PC-9 (cell line): ENCODE measurements at regions not wholly inside any gene's neighbourhood (a gene's known extent, or its start where the extent isn't known, plus 50 kb on each side); places are given as distances from the start of the nearest gene placed in this dataset.

Source experiments
- BruUV-seq: library from RNA; stranded (reverse); fragments of 400-500 nt; replicated peaks from 2 replicates; lab custom pipeline; 2021; lab: Mats Ljungman, UMichigan
- CTCF ChIA-PET: fragments of 300-600 bp; sonication (Branson Sonifier 250); formaldehyde crosslinking; loops from one replicate; lab custom pipeline; 2022; ENCODE audit warnings: antibody characterized with exemption; lab: Charles Lee
- POLR2A ChIA-PET: fragments of 300-600 bp; sonication (Branson Sonifier 250); formaldehyde crosslinking; loops from one replicate; lab custom pipeline; 2022; ENCODE audit warnings: antibody characterized with exemption; ENCODE audit not compliant: unreplicated experiment; lab: Charles Lee
- DNase-seq, 2 experiments: peaks; one replicate each; pipeline versions ENCODE4 v3.0.0 to v3.0.0-alpha.2; 2015 to 2022; ENCODE audit warnings: mixed read lengths in 1 of 2
- H2AFZ ChIP-seq: fragments of 200-600 bp; sonication (generic); 2 replicates; pipeline ENCODE4 v1.8.1; 2017; ENCODE audit warnings: antibody characterized with exemption
- H3F3A ChIP-seq: fragments of 200-600 bp; sonication (generic); 2 replicates; pipeline ENCODE4 v1.8.1; 2017; ENCODE audit warnings: antibody characterized with exemption, mild to moderate bottlenecking, low read depth; ENCODE audit not compliant: insufficient read depth
- H3K27ac ChIP-seq: fragments of 200-600 bp; sonication (generic); 2 replicates; pipeline ENCODE4 v1.6.1; 2016; ENCODE audit warnings: mixed run types
- H3K27me3 ChIP-seq: fragments of 200-600 bp; sonication (generic); 2 replicates; pipeline ENCODE4 v1.6.1; 2016; ENCODE audit warnings: low read depth, mixed run types; ENCODE audit not compliant: insufficient read depth
- H3K36me3 ChIP-seq: fragments of 200-600 bp; sonication (generic); 2 replicates; pipeline ENCODE4 v1.6.1; 2016; ENCODE audit warnings: low read depth, mixed run types
- H3K4me1 ChIP-seq: fragments of 200-600 bp; sonication (generic); replicated peaks from 2 replicates; pipeline ENCODE4 v1.6.1; 2016; ENCODE audit warnings: mixed run types; ENCODE audit not compliant: insufficient read depth
- H3K4me2 ChIP-seq: fragments of 200-600 bp; sonication (generic); 2 replicates; pipeline ENCODE4 v1.6.1; 2017; ENCODE audit warnings: mixed run types
- H3K4me3 ChIP-seq: fragments of 200-600 bp; sonication (generic); 2 replicates; pipeline ENCODE4 v1.6.1; 2016; ENCODE audit warnings: mixed run types
- H3K79me2 ChIP-seq: fragments of 200-600 bp; sonication (generic); 2 replicates; pipeline ENCODE4 v1.6.1; 2017; ENCODE audit warnings: low read depth, mixed run types
- H3K9me2 ChIP-seq: fragments of 200-600 bp; sonication (generic); 2 replicates; pipeline ENCODE4 v1.8.1; 2017; ENCODE audit warnings: mild to moderate bottlenecking; ENCODE audit not compliant: insufficient read depth
- H3K9me3 ChIP-seq: fragments of 200-600 bp; sonication (generic); 2 replicates; pipeline ENCODE4 v1.8.1; 2016; ENCODE audit warnings: low read depth; ENCODE audit not compliant: insufficient read depth
- H4K20me1 ChIP-seq: fragments of 200-600 bp; sonication (generic); 2 replicates; pipeline ENCODE4 v1.8.1; 2017; ENCODE audit not compliant: insufficient read depth
- EZH2 ChIP-seq: fragments of 200-600 bp; sonication (generic); IDR thresholded peaks from 2 replicates; pipeline ENCODE4 v1.8.0; 2017; ENCODE audit warnings: antibody characterized with exemption, low read depth
- intact Hi-C: fragments of 100-400 bp; cut with micrococcal nuclease; formaldehyde crosslinking; loops from one replicate; pipeline ENCODE4 v1.10.0; 2022; ENCODE audit not compliant: unreplicated experiment
- TF ChIP-seq, protein P1 (sequence below): fragments of 200-600 bp; sonication (generic); conservative IDR thresholded peaks from 2 replicates; pipeline ENCODE4 v1.6.1; 2017; ENCODE audit warnings: mixed run types, antibody characterized with exemption, mild to moderate bottlenecking, moderate library complexity

DNA sequence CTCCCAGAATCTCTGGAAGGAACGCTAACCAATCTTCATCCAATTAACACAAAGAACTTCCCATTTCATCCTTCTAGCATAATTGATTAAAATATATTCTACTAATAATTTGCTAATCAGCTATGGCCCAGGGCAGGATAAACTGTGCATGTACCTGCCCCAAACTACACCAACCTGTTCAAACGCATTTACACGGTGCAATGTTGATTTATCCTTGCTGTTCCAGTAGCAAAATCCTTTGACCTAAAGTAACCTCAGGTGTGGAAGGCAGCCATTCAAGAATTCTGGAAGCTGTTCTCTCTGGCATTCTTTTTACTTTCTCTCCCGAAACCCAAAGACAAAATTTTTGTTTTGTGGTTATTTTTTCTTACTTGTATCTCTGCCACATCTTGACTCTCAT is 309.4 kb downstream of the ZNF674 start:
- intact Hi-C loops: no loop called here
- Histone ChIP-seq H3K4me1 (no peaks in the 10 kb centered on the region), H3K9me3 (no peaks in the 10 kb centered on the region), H3K36me3 (no peaks in the 10 kb centered on the region), H2AFZ (no peak overlapping the region), H3K27ac (no peak overlapping the region), H3F3A (no peaks in the 10 kb centered on the region), H3K27me3 (no peaks in the 10 kb centered on the region), H3K9me2 (no peaks in the 10 kb centered on the region), H3K4me2 (no peak overlapping the region), H4K20me1 (no peaks in the 10 kb centered on the region), H3K4me3 (no peak overlapping the region), H3K79me2 (no peaks in the 10 kb centered on the region)
- no TSS peak for BruUV-seq
- TF ChIP-seq, protein P1, sequence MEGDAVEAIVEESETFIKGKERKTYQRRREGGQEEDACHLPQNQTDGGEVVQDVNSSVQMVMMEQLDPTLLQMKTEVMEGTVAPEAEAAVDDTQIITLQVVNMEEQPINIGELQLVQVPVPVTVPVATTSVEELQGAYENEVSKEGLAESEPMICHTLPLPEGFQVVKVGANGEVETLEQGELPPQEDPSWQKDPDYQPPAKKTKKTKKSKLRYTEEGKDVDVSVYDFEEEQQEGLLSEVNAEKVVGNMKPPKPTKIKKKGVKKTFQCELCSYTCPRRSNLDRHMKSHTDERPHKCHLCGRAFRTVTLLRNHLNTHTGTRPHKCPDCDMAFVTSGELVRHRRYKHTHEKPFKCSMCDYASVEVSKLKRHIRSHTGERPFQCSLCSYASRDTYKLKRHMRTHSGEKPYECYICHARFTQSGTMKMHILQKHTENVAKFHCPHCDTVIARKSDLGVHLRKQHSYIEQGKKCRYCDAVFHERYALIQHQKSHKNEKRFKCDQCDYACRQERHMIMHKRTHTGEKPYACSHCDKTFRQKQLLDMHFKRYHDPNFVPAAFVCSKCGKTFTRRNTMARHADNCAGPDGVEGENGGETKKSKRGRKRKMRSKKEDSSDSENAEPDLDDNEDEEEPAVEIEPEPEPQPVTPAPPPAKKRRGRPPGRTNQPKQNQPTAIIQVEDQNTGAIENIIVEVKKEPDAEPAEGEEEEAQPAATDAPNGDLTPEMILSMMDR: no peak
- no peak for TF ChIP-seq EZH2
- ChIA-PET POLR2A (no interaction called here), CTCF (no interaction called here)
- no peak for DNase-seq

DNA sequence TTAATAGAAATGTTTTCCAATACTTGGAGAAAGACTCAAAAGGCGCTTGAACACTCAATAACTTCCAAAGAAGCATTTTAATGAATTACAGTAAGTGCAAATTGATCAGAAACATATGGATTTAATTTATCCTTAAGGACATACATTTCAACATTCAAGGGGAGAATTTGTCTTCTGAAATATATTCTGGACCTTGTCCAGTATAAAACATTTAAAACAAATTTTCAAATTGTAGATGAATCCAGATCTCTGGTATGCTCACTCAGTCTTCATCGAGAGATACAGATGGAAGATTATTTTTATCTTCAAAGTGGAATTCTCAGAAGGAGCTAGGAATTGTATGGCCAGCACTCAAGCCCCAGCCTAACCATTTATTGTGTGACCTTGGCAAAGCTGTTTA is 310.4 kb downstream of the ZNF674 start:
- no peak for DNase-seq
- no peaks in the 10 kb centered on the region for H3K27me3 ChIP-seq
- no peaks in the 10 kb centered on the region for H3K9me3 ChIP-seq
- BruUV-seq: no TSS peak
- no peak overlapping the region for H3K27ac ChIP-seq
- no peaks in the 10 kb centered on the region for H3K9me2 ChIP-seq
- H3K4me3 ChIP-seq: no peak overlapping the region
- no peaks in the 10 kb centered on the region for H3K79me2 ChIP-seq
- no peaks in the 10 kb centered on the region for H3K4me1 ChIP-seq
- ChIA-PET CTCF (no interaction called here), POLR2A (no interaction called here)
- no peak overlapping the region for H2AFZ ChIP-seq
- intact Hi-C loops: no loop called here
- no peak overlapping the region for H3K4me2 ChIP-seq
- H4K20me1 ChIP-seq: no peaks in the 10 kb centered on the region
- no peaks in the 10 kb centered on the region for H3K36me3 ChIP-seq
- TF ChIP-seq, protein P1: no peak
- TF ChIP-seq EZH2: no peak
- H3F3A ChIP-seq: no peaks in the 10 kb centered on the region

DNA sequence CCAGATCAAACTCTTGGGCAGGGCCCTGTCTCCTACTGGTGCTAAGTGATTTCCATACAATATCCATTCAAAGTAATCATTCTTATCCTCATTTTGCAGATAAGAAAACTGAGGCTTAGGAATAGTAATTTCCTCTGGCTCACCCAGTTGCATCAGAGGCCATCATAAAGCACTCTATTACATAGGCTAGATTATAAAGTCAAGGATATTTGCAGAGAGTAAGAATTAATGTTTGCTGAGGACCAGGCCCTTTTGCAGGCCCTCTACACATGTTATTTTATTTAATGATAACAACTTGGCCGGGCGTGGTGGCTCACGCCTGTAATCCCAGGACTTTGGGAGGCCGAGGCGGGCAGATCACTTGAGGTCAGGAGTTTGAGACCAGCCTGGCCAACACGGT is 316.8 kb downstream of the ZNF674 start:
- ChIA-PET CTCF (no interaction called here), POLR2A (interaction anchor here (0.6 kb wide), 1 partner anchor 73 kb away, joined by 3 read pairs; no protein-coding TSS in a partner anchor)
- BruUV-seq: no TSS peak
- H3K4me2 ChIP-seq: no peak overlapping the region
- no peaks in the 10 kb centered on the region for H3K36me3 ChIP-seq
- intact Hi-C loops: no loop called here
- H2AFZ ChIP-seq: no peak overlapping the region
- no peaks in the 10 kb centered on the region for H3K9me2 ChIP-seq
- H3K27ac ChIP-seq: no peak overlapping the region
- H4K20me1 ChIP-seq: no peaks in the 10 kb centered on the region
- H3K9me3 ChIP-seq: no peaks in the 10 kb centered on the region
- H3F3A ChIP-seq: no peaks in the 10 kb centered on the region
- DNase-seq: no peak
- no peaks in the 10 kb centered on the region for H3K79me2 ChIP-seq
- H3K4me1 ChIP-seq: no peaks in the 10 kb centered on the region
- TF ChIP-seq EZH2: no peak
- TF ChIP-seq, protein P1: no peak
- no peaks in the 10 kb centered on the region for H3K27me3 ChIP-seq
- H3K4me3 ChIP-seq: no peak overlapping the region
